WTC11 (cell line): ENCODE measurements at regions not wholly inside any gene's neighbourhood (a gene's known extent, or its start where the extent isn't known, plus 50 kb on each side); places are given as distances from the start of the nearest gene placed in this dataset.

Experiments
- ATF3 ChIP-seq: sonication (generic); formaldehyde crosslinking; conservative IDR thresholded peaks from 2 replicates; pipeline ENCODE4 v1.8.1; 2022; ENCODE audit warnings: mild to moderate bottlenecking, missing genetic modification reagents
- CBFB ChIP-seq: sonication (generic); formaldehyde crosslinking; IDR thresholded peaks from 2 replicates; pipeline ENCODE4 v1.8.1; 2022; ENCODE audit warnings: mild to moderate bottlenecking, low read depth, missing genetic modification reagents
- FOXJ3 ChIP-seq: sonication (generic); formaldehyde crosslinking; IDR thresholded peaks from 2 replicates; pipeline ENCODE4 v1.9.0; 2021; ENCODE audit warnings: missing genetic modification reagents, mild to moderate bottlenecking, borderline replicate concordance
- IRF2 ChIP-seq: sonication (generic); formaldehyde crosslinking; IDR thresholded peaks from 2 replicates; pipeline ENCODE4 v1.8.0; 2022; ENCODE audit warnings: low read depth, missing genetic modification reagents, borderline replicate concordance
- MAX ChIP-seq: sonication (generic); formaldehyde crosslinking; IDR thresholded peaks from 2 replicates; pipeline ENCODE4 v1.8.0; 2022; ENCODE audit warnings: mild to moderate bottlenecking, missing genetic modification reagents
- NR2C2 ChIP-seq: sonication (generic); formaldehyde crosslinking; IDR thresholded peaks from 2 replicates; pipeline ENCODE4 v1.8.0; 2022; ENCODE audit warnings: mild to moderate bottlenecking, missing genetic modification reagents
- USF1 ChIP-seq: sonication (generic); formaldehyde crosslinking; IDR thresholded peaks from 2 replicates; pipeline ENCODE4 v1.8.0; 2022; ENCODE audit warnings: mild to moderate bottlenecking, missing genetic modification reagents
- TF ChIP-seq, protein P1 (sequence below): fragments of 200-600 bp; IDR thresholded peaks from 2 replicates; pipeline ENCODE4 v1.8.0; 2022; ENCODE audit warnings: antibody characterized with exemption
- TF ChIP-seq, protein P2 (sequence below): sonication (generic); formaldehyde crosslinking; conservative IDR thresholded peaks from 2 replicates; pipeline ENCODE4 v1.8.1; 2023; ENCODE audit warnings: mild to moderate bottlenecking, low read depth, missing genetic modification reagents, moderate library complexity

DNA sequence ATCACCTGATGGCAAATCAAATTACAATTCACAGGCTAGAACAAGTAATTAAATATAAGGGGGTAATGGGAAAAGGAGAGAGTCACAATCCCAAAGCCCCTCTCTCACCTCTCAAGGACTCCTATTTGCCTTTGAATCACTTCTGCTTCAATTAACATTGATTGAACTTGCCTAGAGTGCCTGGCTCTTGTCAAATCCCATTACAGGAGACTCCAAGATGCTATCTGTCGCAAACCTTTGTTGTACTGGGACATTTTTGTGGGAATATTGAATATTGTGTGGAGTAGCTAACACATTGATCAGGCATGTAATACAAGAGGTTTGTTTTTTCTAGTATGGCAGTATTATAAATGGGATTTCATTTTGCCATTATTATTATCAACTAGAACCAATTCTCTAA is 412.8 kb upstream of the AZI2 start:
- TF ChIP-seq ATF3 (CRISPR knock-in tag): no peak
- no peak for TF ChIP-seq USF1
- TF ChIP-seq, protein P1, sequence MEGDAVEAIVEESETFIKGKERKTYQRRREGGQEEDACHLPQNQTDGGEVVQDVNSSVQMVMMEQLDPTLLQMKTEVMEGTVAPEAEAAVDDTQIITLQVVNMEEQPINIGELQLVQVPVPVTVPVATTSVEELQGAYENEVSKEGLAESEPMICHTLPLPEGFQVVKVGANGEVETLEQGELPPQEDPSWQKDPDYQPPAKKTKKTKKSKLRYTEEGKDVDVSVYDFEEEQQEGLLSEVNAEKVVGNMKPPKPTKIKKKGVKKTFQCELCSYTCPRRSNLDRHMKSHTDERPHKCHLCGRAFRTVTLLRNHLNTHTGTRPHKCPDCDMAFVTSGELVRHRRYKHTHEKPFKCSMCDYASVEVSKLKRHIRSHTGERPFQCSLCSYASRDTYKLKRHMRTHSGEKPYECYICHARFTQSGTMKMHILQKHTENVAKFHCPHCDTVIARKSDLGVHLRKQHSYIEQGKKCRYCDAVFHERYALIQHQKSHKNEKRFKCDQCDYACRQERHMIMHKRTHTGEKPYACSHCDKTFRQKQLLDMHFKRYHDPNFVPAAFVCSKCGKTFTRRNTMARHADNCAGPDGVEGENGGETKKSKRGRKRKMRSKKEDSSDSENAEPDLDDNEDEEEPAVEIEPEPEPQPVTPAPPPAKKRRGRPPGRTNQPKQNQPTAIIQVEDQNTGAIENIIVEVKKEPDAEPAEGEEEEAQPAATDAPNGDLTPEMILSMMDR: no peak
- TF ChIP-seq FOXJ3 (CRISPR knock-in tag): no peak
- TF ChIP-seq, protein P2, sequence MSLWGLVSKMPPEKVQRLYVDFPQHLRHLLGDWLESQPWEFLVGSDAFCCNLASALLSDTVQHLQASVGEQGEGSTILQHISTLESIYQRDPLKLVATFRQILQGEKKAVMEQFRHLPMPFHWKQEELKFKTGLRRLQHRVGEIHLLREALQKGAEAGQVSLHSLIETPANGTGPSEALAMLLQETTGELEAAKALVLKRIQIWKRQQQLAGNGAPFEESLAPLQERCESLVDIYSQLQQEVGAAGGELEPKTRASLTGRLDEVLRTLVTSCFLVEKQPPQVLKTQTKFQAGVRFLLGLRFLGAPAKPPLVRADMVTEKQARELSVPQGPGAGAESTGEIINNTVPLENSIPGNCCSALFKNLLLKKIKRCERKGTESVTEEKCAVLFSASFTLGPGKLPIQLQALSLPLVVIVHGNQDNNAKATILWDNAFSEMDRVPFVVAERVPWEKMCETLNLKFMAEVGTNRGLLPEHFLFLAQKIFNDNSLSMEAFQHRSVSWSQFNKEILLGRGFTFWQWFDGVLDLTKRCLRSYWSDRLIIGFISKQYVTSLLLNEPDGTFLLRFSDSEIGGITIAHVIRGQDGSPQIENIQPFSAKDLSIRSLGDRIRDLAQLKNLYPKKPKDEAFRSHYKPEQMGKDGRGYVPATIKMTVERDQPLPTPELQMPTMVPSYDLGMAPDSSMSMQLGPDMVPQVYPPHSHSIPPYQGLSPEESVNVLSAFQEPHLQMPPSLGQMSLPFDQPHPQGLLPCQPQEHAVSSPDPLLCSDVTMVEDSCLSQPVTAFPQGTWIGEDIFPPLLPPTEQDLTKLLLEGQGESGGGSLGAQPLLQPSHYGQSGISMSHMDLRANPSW (CRISPR knock-in tag): no peak
- no peak for TF ChIP-seq MAX (CRISPR knock-in tag)
- TF ChIP-seq CBFB (CRISPR knock-in tag): no peak
- TF ChIP-seq NR2C2 (CRISPR knock-in tag): no peak
- no peak for TF ChIP-seq IRF2 (CRISPR knock-in tag)
